A673 (cell line): ENCODE measurements at regions not wholly inside any gene's neighbourhood (a gene's known extent, or its start where the extent isn't known, plus 50 kb on each side); places are given as distances from the start of the nearest gene placed in this dataset.

ENCODE experiments used
- BruUV-seq: library from RNA; stranded (reverse); fragments of 400-500 nt; replicated peaks from 2 replicates; lab custom pipeline; 2021; lab: Mats Ljungman, UMichigan
- CTCF ChIA-PET: fragments of 300-600 bp; sonication (Branson Sonifier 250); formaldehyde crosslinking; loops from one replicate; lab custom pipeline; 2022; ENCODE audit warnings: antibody characterized with exemption; lab: Charles Lee
- POLR2A ChIA-PET: fragments of 300-600 bp; sonication (Branson Sonifier 250); formaldehyde crosslinking; loops from one replicate; lab custom pipeline; 2022; ENCODE audit warnings: antibody characterized with exemption; ENCODE audit not compliant: low non-redundant PET; lab: Charles Lee
- DNase-seq: peaks from one replicate; pipeline ENCODE4 v3.0.0-alpha.2; 2015; ENCODE audit warnings: low spot score
- H3K27ac ChIP-seq: fragments of 200-600 bp; sonication (generic); 2 replicates; pipeline ENCODE4 v1.5.1; 2016; ENCODE audit warnings: mixed run types, low read depth, mild to moderate bottlenecking, mixed read lengths, antibody characterized with exemption, low read length; ENCODE audit not compliant: poor library complexity, severe bottlenecking
- H3K27me3 ChIP-seq: fragments of 200-600 bp; sonication (generic); replicated peaks from 2 replicates; pipeline ENCODE4 v1.6.1; 2017; ENCODE audit warnings: mixed run types, low read depth, mild to moderate bottlenecking, mixed read lengths, antibody characterized with exemption, low read length; ENCODE audit not compliant: insufficient read depth, poor library complexity
- H3K36me3 ChIP-seq: fragments of 200-600 bp; sonication (generic); 2 replicates; pipeline ENCODE4 v1.6.1; 2016; ENCODE audit warnings: mixed run types, mild to moderate bottlenecking, mixed read lengths, antibody characterized with exemption, low read length; ENCODE audit not compliant: insufficient read depth, poor library complexity, severe bottlenecking
- H3K4me1 ChIP-seq: fragments of 200-600 bp; sonication (generic); 2 replicates; pipeline ENCODE4 v1.6.1; 2017; ENCODE audit warnings: mixed run types, mild to moderate bottlenecking, mixed read lengths, antibody characterized with exemption, low read length; ENCODE audit not compliant: insufficient read depth, poor library complexity, severe bottlenecking
- H3K4me3 ChIP-seq: fragments of 200-600 bp; sonication (generic); 2 replicates; pipeline ENCODE4 v1.5.1; 2016; ENCODE audit warnings: low read depth, mixed run types, mild to moderate bottlenecking, mixed read lengths, low read length; ENCODE audit not compliant: poor library complexity, severe bottlenecking
- H3K9me3 ChIP-seq: fragments of 200-600 bp; sonication (generic); 2 replicates; pipeline ENCODE4 v1.6.1; 2016; ENCODE audit warnings: mixed run types, low read depth, mild to moderate bottlenecking, mixed read lengths, antibody characterized with exemption, low read length; ENCODE audit not compliant: poor library complexity, severe bottlenecking
- EZH2 ChIP-seq: fragments of 200-600 bp; sonication (generic); IDR thresholded peaks from 2 replicates; pipeline ENCODE4 v1.6.1; 2017; ENCODE audit warnings: borderline replicate concordance, low read depth, mild to moderate bottlenecking, mixed read lengths, antibody characterized with exemption, low read length; ENCODE audit not compliant: poor library complexity, severe bottlenecking
- intact Hi-C: fragments of 100-400 bp; cut with micrococcal nuclease; formaldehyde crosslinking; loops from one replicate; pipeline ENCODE4 v1.10.0; 2022; ENCODE audit not compliant: unreplicated experiment
- TF ChIP-seq, protein P1 (sequence below): fragments of 300-800, 200-600 bp; sonication (generic); conservative IDR thresholded peaks from 2 replicates; pipeline ENCODE4 v1.5.1; 2017; ENCODE audit warnings: low read depth, mild to moderate bottlenecking, antibody characterized with exemption, low read length, moderate library complexity, mixed read lengths

DNA sequence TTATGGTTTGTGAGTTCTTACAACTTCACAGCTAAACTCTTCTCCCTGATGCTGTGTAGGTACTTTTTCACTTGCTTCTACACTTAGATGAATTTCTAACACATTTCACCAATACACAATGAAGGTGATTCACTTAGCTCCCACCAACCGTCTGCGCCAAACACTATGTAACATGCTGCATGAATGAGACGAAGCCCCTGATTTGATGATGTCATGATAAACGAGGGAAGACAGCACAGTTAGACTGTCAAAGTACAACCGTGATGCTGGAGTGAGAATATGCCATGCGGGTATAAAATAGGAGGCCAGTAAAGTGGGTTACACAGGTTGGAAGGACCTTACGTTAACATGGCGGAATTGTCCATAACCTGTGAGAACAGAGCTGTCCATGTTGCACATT, 100.8 kb downstream of the KCNA4 start:
- CTCF ChIA-PET, result no interaction called here
- intact Hi-C loops, result no loop called here

GRCh38 chr11:29914203-29914930, 102.5 kb downstream of the KCNA4 start:
- no peaks in the 10 kb centered on the region for H3K27me3 ChIP-seq
- peaks cover 34% of the 10 kb centered on the region for H3K9me3 ChIP-seq
- no peak overlapping the region for H3K4me3 ChIP-seq
- TF ChIP-seq, protein P1, sequence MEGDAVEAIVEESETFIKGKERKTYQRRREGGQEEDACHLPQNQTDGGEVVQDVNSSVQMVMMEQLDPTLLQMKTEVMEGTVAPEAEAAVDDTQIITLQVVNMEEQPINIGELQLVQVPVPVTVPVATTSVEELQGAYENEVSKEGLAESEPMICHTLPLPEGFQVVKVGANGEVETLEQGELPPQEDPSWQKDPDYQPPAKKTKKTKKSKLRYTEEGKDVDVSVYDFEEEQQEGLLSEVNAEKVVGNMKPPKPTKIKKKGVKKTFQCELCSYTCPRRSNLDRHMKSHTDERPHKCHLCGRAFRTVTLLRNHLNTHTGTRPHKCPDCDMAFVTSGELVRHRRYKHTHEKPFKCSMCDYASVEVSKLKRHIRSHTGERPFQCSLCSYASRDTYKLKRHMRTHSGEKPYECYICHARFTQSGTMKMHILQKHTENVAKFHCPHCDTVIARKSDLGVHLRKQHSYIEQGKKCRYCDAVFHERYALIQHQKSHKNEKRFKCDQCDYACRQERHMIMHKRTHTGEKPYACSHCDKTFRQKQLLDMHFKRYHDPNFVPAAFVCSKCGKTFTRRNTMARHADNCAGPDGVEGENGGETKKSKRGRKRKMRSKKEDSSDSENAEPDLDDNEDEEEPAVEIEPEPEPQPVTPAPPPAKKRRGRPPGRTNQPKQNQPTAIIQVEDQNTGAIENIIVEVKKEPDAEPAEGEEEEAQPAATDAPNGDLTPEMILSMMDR, result no peak
- H3K4me1 ChIP-seq, result no peaks in the 10 kb centered on the region
- BruUV-seq, result no TSS peak
- POLR2A ChIA-PET, result no interaction called here
- H3K27ac ChIP-seq, result no peak overlapping the region
- CTCF ChIA-PET, result interaction anchor here (0.5 kb wide), 1 partner anchor 78 kb away, joined by 3 read pairs; no protein-coding TSS in a partner anchor
- intact Hi-C loops, result no loop called here
- no peak for DNase-seq
- H3K36me3 ChIP-seq, result no peaks in the 10 kb centered on the region

More for the DNA sequence above, 100.8 kb downstream of the KCNA4 start:
- Histone ChIP-seq H3K27ac (no peak overlapping the region), H3K9me3 (peaks cover 38% of the 10 kb centered on the region), H3K4me3 (no peak overlapping the region), H3K36me3 (no peaks in the 10 kb centered on the region), H3K4me1 (no peaks in the 10 kb centered on the region), H3K27me3 (no peaks in the 10 kb centered on the region)
- no peak for TF ChIP-seq EZH2
- TF ChIP-seq, protein P1, result no peak
- BruUV-seq, result no TSS peak
- DNase-seq, result no peak
- POLR2A ChIA-PET, result no interaction called here

DNA sequence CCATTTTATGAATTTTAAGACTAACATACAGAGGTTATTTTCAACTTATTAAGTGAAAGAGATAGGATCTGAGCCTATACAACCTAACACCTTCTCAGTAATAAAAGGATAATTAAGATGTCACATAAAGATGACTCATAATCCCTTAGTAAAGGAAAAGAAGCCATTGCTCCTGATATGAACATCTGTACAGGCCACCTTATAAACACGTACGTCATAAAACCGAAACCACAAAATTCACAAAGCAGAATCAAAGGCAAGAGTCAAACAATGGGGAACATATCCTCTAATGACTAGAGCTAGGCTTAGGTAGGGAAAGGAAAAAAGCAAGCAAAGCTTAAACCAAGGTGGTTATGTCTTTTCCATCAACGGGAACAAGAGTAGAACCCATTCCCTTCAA, 103.5 kb downstream of the KCNA4 start:
- intact Hi-C loops, result no loop called here
- ChIA-PET CTCF (no interaction called here), POLR2A (no interaction called here)
- peaks cover 37% of the 10 kb centered on the region for H3K9me3 ChIP-seq
- H3K27ac ChIP-seq, result no peak overlapping the region
- no peaks in the 10 kb centered on the region for H3K27me3 ChIP-seq
- no peak for TF ChIP-seq EZH2
- TF ChIP-seq, protein P1, result no peak
- no peaks in the 10 kb centered on the region for H3K36me3 ChIP-seq
- DNase-seq, result no peak
- no TSS peak for BruUV-seq
- no peak overlapping the region for H3K4me3 ChIP-seq
- no peaks in the 10 kb centered on the region for H3K4me1 ChIP-seq
